CD4-positive, CD25-positive, alpha-beta regulatory T cell (primary cell): ENCODE measurements at regions not wholly inside any gene's neighbourhood (a gene's known extent, or its start where the extent isn't known, plus 50 kb on each side); places are given as distances from the start of the nearest gene placed in this dataset.
A peak's percentile ranks its signal among the peaks of the same experiment; 100 is the strongest.

Experiments
- ATAC-seq, 2 donors: fragments of 150-1000 bp; cut with Tn5 transposase; one replicate each; pipeline ENCODE4 v1.10.0; 2021; ENCODE audit warnings: low read depth in 2 of 2, moderate number of reproducible peaks in 2 of 2, moderate library complexity in 1 of 2
- DNase-seq, 3 donors: peaks; one replicate each; pipeline versions ENCODE4 v3.0.0 to v3.0.0-alpha.2; 2012 to 2022; ENCODE audit warnings: mixed read lengths in 1 of 3
- H3K27ac ChIP-seq: one replicate; pipeline ENCODE4 v1.7.0; 2013; ENCODE audit warnings: mild to moderate bottlenecking, low read length; ENCODE audit not compliant: insufficient read depth, poor library complexity, severe bottlenecking
- H3K27me3 ChIP-seq: one replicate; pipeline ENCODE4 v1.7.0; 2013; ENCODE audit warnings: low read length; ENCODE audit not compliant: control insufficient read depth, insufficient read depth
- H3K36me3 ChIP-seq: one replicate; pipeline ENCODE4 v1.7.0; 2013; ENCODE audit warnings: mild to moderate bottlenecking, low read length, moderate library complexity; ENCODE audit not compliant: control insufficient read depth, insufficient read depth
- H3K4me1 ChIP-seq: 2 replicates; pipeline ENCODE4 v1.7.0; 2013; ENCODE audit warnings: mild to moderate bottlenecking, low read length; ENCODE audit not compliant: insufficient read depth, control insufficient read depth, poor library complexity, severe bottlenecking
- H3K4me3 ChIP-seq: one replicate; pipeline ENCODE4 v1.7.0; 2013; ENCODE audit warnings: low read depth, mild to moderate bottlenecking, low read length, moderate library complexity
- H3K9me3 ChIP-seq, 2 experiments: 1 replicate in 1 of 2; 2 replicates in 1 of 2; pipeline ENCODE4 v1.7.0; 2013; ENCODE audit warnings: low read length in 2 of 2, mild to moderate bottlenecking in 1 of 2, moderate library complexity in 1 of 2; ENCODE audit not compliant: control insufficient read depth in 2 of 2
- H3K27ac Mint-ChIP-seq, 3 donors: one replicate each; pipeline ENCODE4 v1.8.0; 2020 to 2022; ENCODE audit warnings: mild to moderate bottlenecking in 3 of 3, mixed read lengths in 3 of 3, moderate library complexity in 2 of 3
- H3K27me3 Mint-ChIP-seq: one replicate; pipeline ENCODE4 v1.8.0; 2022; ENCODE audit warnings: mild to moderate bottlenecking, mixed read lengths
- H3K36me3 Mint-ChIP-seq: one replicate; pipeline ENCODE4 v1.8.0; 2020; ENCODE audit warnings: mixed read lengths
- H3K4me1 Mint-ChIP-seq, 4 donors: one replicate each; pipeline ENCODE4 v1.8.0; 2020 to 2022; ENCODE audit warnings: mixed read lengths in 4 of 4, mild to moderate bottlenecking in 1 of 4
- H3K4me3 Mint-ChIP-seq, 4 donors: one replicate each; pipeline ENCODE4 v1.8.0; 2020 to 2022; ENCODE audit warnings: mild to moderate bottlenecking in 4 of 4, mixed read lengths in 4 of 4, moderate library complexity in 3 of 4
- H3K9me3 Mint-ChIP-seq, 7 donors: one replicate each; pipeline ENCODE4 v1.8.0; 2020 to 2022; ENCODE audit warnings: mixed read lengths in 7 of 7, mild to moderate bottlenecking in 3 of 7, moderate library complexity in 2 of 7

GRCh38 chr11:128259816-128260215 is 327.5 kb downstream of the ETS1 start:
- H3K4me1 Mint-ChIP-seq: peaks cover 0 to 7% (median 0%) of the 10 kb centered on the region in 4 donors
- Histone ChIP-seq H3K9me3 (no peaks in the 10 kb centered on the region), H3K36me3 (no peaks in the 10 kb centered on the region), H3K4me3 (no peak overlapping the region), H3K4me1 (no peaks in the 10 kb centered on the region), H3K27me3 (peaks cover 3% of the 10 kb centered on the region), H3K27ac (no peak overlapping the region)
- peaks cover 5% of the 10 kb centered on the region for H3K27me3 Mint-ChIP-seq
- DNase-seq (no peak), ATAC-seq (no peak)
- no peak overlapping the region for H3K4me3 Mint-ChIP-seq
- peaks cover 0 to 5% (median 0%) of the 10 kb centered on the region in 7 donors for H3K9me3 Mint-ChIP-seq
- no peaks in the 10 kb centered on the region for H3K36me3 Mint-ChIP-seq
- H3K27ac Mint-ChIP-seq: peak overlapping the region in 1 of 3 donors; percentile 1

GRCh38 chr11:128254941-128255340 is 332.4 kb downstream of the ETS1 start:
- DNase-seq: no peak
- no peak overlapping the region for H3K27ac Mint-ChIP-seq

GRCh38 chr11:128251140-128251539 is 336.2 kb downstream of the ETS1 start:
- no peak overlapping the region for H3K4me3 Mint-ChIP-seq
- H3K4me1 Mint-ChIP-seq: no peaks in the 10 kb centered on the region
- no peak for DNase-seq
- no peaks in the 10 kb centered on the region for H3K9me3 ChIP-seq
- peaks cover 20% of the 10 kb centered on the region for H3K27me3 Mint-ChIP-seq
- peaks cover 2% of the 10 kb centered on the region for H3K27me3 ChIP-seq
- H3K4me1 ChIP-seq: no peaks in the 10 kb centered on the region
- no peak overlapping the region for H3K27ac Mint-ChIP-seq
- H3K4me3 ChIP-seq: no peak overlapping the region
- no peaks in the 10 kb centered on the region for H3K36me3 ChIP-seq
- ATAC-seq: no peak
- H3K27ac ChIP-seq: no peak overlapping the region
- peaks cover 0 to 2% (median 0%) of the 10 kb centered on the region in 7 donors for H3K9me3 Mint-ChIP-seq
- H3K36me3 Mint-ChIP-seq: no peaks in the 10 kb centered on the region

More at GRCh38 chr11:128254941-128255340, 332.4 kb downstream of the ETS1 start:
- H3K9me3 Mint-ChIP-seq: peaks cover 0 to 5% (median 0%) of the 10 kb centered on the region in 7 donors
- no peaks in the 10 kb centered on the region for H3K27me3 ChIP-seq
- no peak for ATAC-seq
- no peaks in the 10 kb centered on the region for H3K4me1 ChIP-seq
- H3K27ac ChIP-seq: no peak overlapping the region
- peaks cover 0 to 3% (median 0%) of the 10 kb centered on the region in 4 donors for H3K4me1 Mint-ChIP-seq
- no peak overlapping the region for H3K4me3 Mint-ChIP-seq
- no peaks in the 10 kb centered on the region for H3K36me3 Mint-ChIP-seq
- no peaks in the 10 kb centered on the region for H3K36me3 ChIP-seq
- H3K9me3 ChIP-seq: no peaks in the 10 kb centered on the region
- H3K4me3 ChIP-seq: no peak overlapping the region
- peaks cover 5% of the 10 kb centered on the region for H3K27me3 Mint-ChIP-seq

- Mint-ChIP-seq H3K4me3 (no peak overlapping the region), H3K4me1 (no peaks in the 10 kb centered on the region), H3K9me3 (no peaks in the 10 kb centered on the region), H3K27me3 (peaks cover 23% of the 10 kb centered on the region), H3K27ac (no peak overlapping the region), H3K36me3 (no peaks in the 10 kb centered on the region)
- DNase-seq: no peak
- Histone ChIP-seq H3K27me3 (peaks cover 2% of the 10 kb centered on the region), H3K9me3 (no peaks in the 10 kb centered on the region), H3K27ac (no peak overlapping the region), H3K36me3 (no peaks in the 10 kb centered on the region), H3K4me1 (no peaks in the 10 kb centered on the region), H3K4me3 (no peak overlapping the region)
- ATAC-seq: no peak
Observed at GRCh38 chr11:128250482-128250881, 336.9 kb downstream of the ETS1 start.

- Histone ChIP-seq H3K9me3 (no peaks in the 10 kb centered on the region), H3K27ac (no peak overlapping the region), H3K4me1 (no peaks in the 10 kb centered on the region), H3K27me3 (peaks cover 2% of the 10 kb centered on the region), H3K36me3 (no peaks in the 10 kb centered on the region), H3K4me3 (no peak overlapping the region)
- no peak for DNase-seq
- Mint-ChIP-seq H3K27ac (no peak overlapping the region), H3K36me3 (no peaks in the 10 kb centered on the region), H3K4me1 (no peaks in the 10 kb centered on the region), H3K4me3 (no peak overlapping the region), H3K27me3 (peaks cover 33% of the 10 kb centered on the region), H3K9me3 (no peaks in the 10 kb centered on the region)
- ATAC-seq: no peak
Observed at GRCh38 chr11:128246810-128247594, 340.4 kb downstream of the ETS1 start.

DNA sequence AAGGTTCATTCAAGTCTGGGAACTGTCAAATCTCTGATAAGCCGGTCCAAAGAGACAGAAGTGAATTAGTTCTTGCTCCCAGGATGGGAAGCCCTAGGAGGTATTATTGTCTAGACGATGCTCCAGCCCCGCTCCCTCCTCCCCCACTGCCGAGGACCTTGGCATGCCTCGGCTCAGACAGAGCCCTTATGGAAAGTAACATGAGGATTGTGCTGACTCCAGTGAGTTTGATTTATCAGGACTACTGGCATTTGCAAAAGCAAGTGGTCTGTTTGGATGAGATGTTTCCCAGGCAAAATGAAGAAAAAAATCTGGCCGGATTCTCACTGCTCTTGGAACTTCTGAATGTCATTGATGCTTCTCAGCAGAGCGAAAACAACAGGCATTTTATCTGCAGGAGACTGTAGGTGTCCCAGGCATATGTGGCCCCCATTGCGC is 341.0 kb downstream of the ETS1 start:
- no peaks in the 10 kb centered on the region for H3K36me3 Mint-ChIP-seq
- DNase-seq: no peak

GRCh38 chr11:128244871-128245270 is 342.5 kb downstream of the ETS1 start:
- no peaks in the 10 kb centered on the region for H3K36me3 Mint-ChIP-seq

More for the DNA sequence above, 341.0 kb downstream of the ETS1 start:
- ATAC-seq: no peak
- Mint-ChIP-seq H3K4me1 (no peaks in the 10 kb centered on the region), H3K4me3 (no peak overlapping the region), H3K27me3 (peaks cover 33% of the 10 kb centered on the region), H3K9me3 (no peaks in the 10 kb centered on the region), H3K27ac (no peak overlapping the region)
- Histone ChIP-seq H3K4me3 (no peak overlapping the region), H3K27me3 (peaks cover 2% of the 10 kb centered on the region), H3K9me3 (no peaks in the 10 kb centered on the region), H3K27ac (no peak overlapping the region), H3K4me1 (no peaks in the 10 kb centered on the region), H3K36me3 (no peaks in the 10 kb centered on the region)

DNA sequence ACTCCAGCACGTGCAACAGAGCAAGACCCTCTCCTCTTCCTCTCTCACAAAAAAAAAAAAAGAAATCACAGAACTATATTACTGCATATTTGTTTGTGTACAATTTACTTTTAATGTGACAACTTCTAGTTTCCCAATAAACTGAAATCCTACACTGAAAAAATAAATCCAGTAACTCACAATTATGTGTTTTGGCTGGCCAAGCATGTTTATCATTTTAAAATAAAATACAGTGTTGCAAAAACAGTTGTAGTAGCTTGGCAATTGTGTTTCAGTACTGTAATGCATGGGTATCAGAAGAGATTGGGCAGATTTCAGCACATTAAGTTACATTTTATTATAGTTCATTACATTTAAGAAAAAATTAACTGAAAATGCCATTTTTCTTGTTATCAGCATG is 344.9 kb downstream of the ETS1 start:
- peaks cover 30% of the 10 kb centered on the region for H3K27me3 Mint-ChIP-seq
- no peaks in the 10 kb centered on the region for H3K9me3 Mint-ChIP-seq
- Histone ChIP-seq H3K4me1 (no peaks in the 10 kb centered on the region), H3K4me3 (no peak overlapping the region), H3K27ac (no peak overlapping the region), H3K27me3 (no peaks in the 10 kb centered on the region), H3K9me3 (no peaks in the 10 kb centered on the region), H3K36me3 (no peaks in the 10 kb centered on the region)
- ATAC-seq (no peak), DNase-seq (no peak)
- no peaks in the 10 kb centered on the region for H3K36me3 Mint-ChIP-seq
- H3K4me1 Mint-ChIP-seq: peaks cover 6 to 20% (median 17%) of the 10 kb centered on the region in 4 donors
- no peak overlapping the region for H3K4me3 Mint-ChIP-seq
- H3K27ac Mint-ChIP-seq: no peak overlapping the region

More at GRCh38 chr11:128244871-128245270, 342.5 kb downstream of the ETS1 start:
- Mint-ChIP-seq H3K9me3 (no peaks in the 10 kb centered on the region), H3K4me3 (no peak overlapping the region), H3K27ac (no peak overlapping the region), H3K27me3 (peaks cover 33% of the 10 kb centered on the region), H3K4me1 (no peaks in the 10 kb centered on the region)
- ATAC-seq (no peak), DNase-seq (no peak)
- H3K27ac ChIP-seq: no peak overlapping the region
- no peaks in the 10 kb centered on the region for H3K36me3 ChIP-seq
- no peaks in the 10 kb centered on the region for H3K4me1 ChIP-seq
- no peaks in the 10 kb centered on the region for H3K9me3 ChIP-seq
- H3K27me3 ChIP-seq: peaks cover 2% of the 10 kb centered on the region
- no peak overlapping the region for H3K4me3 ChIP-seq
